ENCODE measurements at regions not wholly inside any gene's neighbourhood (a gene's known extent, or its start where the extent isn't known, plus 50 kb on each side); places are given as distances from the start of the nearest gene placed in this dataset.

DNA sequence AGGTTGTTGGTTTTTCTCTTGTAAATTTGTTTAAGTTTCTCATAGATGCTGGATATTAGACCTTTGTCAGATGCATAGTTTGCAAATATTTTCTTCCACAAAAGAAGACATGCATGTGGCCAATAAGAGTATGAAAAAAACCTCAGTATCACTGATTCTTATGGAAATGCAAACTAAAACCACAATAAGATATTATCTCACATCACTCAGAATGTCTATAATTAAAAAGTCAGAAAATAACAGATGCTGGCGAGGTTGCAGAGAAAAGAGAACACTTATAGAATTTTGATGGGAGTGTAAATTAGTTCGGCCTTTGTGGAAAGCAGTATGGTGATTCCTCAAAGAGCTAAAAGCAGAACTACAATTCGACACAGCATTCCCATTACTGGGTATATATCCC lies 1355.6 kb downstream of the FAM133A start:
- DNase-seq = no peak

GRCh38 chrX:95040104-95040503 lies 1366.1 kb downstream of the FAM133A start:
- no peak for DNase-seq

DNA sequence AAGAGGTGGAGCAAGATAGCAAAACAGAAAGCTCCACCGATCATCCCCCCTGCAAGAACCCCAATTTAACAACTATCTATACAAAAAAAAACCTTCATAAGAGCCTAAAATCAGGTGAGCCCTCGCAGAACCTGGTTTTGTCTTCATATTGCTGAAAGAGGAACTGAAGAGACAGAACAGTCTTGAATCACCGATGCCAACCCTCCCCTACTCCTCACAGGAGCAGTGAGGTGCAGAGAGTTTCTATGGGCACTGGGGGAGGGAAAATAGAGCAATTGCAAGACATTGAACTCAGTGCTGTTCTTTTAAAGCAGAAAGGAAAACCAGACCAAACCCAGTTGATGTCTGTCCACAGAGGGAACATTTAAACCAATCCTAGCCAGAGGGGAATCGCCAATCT lies 1370.3 kb downstream of the FAM133A start:
- no peak for DNase-seq

DNA sequence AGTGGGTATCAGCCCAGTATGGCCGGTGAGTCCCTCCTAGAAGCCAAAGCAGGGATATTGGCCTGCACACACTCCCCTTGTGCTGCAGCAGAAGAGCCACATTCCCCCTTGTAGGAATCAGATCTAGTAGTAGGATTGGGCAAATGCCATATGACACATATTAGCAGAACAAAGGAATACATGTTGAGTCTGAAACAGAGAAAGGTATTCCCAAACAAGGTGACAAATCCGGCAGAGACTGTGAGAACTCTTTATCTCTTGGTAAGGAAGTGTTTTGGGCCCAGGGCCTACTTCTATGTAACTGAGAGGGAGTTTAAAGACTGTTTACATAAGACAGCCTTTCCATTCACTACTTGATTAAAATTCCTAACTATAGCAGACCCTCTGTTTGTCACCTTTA lies 1382.0 kb downstream of the FAM133A start:
- no peak for DNase-seq

- peak; percentile 8 for DNase-seq
Observed at GRCh38 chrX:95056901-95057300, 1382.9 kb downstream of the FAM133A start.

DNA sequence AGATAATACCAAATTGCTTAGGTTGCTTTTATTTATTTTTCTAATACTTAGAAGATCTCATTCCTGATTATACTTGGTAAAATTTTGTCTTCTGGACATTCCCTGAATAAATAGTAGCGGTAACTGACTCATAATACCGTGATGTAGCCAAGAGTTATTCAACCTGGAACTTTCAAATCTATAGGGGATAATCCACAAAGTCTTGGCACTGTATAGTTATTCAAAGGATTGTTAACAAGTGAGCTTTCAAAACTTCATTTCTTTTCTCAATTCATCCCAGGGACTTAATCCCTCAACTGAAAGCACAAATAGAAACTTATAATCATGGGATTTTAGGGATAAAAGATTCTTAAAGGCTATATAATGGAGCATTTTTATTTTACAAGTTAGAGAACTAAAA lies 1383.3 kb downstream of the FAM133A start:
- DNase-seq = no peak

GRCh38 chrX:95058815-95059214 lies 1384.8 kb downstream of the FAM133A start:
- DNase-seq = no peak

GRCh38 chrX:95059909-95060308 lies 1385.9 kb downstream of the FAM133A start:
- no peak for DNase-seq

- DNase-seq = no peak
Observed at GRCh38 chrX:95063554-95063953, 1389.5 kb downstream of the FAM133A start.

- DNase-seq = no peak
Observed at GRCh38 chrX:95065151-95065550, 1391.1 kb downstream of the FAM133A start.

DNA sequence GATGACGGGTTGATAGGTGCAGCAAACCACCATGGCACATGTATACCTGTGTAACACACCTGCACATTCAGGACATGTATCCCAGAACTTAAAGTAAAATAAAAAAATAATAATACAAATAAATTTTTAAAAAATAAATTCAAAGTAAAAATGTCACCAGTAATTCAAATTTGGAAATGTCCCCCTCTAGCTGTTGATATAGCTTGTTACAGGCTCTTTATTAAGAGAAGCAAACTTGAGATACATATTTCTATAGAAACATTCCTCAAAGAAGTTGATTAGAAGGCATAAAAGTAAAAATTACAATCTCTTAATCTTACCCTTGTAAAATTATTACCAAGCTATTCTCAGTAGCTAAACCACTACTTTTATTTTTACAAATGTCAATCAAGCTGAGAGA lies 1397.0 kb downstream of the FAM133A start:
- DNase-seq = no peak

GRCh38 chrX:95071621-95072020 lies 1397.6 kb downstream of the FAM133A start:
- DNase-seq = no peak

GRCh38 chrX:95076449-95076848 lies 1402.4 kb downstream of the FAM133A start:
- peak; percentile 25 for DNase-seq

- DNase-seq = no peak
Observed at GRCh38 chrX:95101851-95102390, 1427.9 kb downstream of the FAM133A start.

GRCh38 chrX:95117556-95117955 lies 1443.5 kb downstream of the FAM133A start:
- no peak for DNase-seq

DNA sequence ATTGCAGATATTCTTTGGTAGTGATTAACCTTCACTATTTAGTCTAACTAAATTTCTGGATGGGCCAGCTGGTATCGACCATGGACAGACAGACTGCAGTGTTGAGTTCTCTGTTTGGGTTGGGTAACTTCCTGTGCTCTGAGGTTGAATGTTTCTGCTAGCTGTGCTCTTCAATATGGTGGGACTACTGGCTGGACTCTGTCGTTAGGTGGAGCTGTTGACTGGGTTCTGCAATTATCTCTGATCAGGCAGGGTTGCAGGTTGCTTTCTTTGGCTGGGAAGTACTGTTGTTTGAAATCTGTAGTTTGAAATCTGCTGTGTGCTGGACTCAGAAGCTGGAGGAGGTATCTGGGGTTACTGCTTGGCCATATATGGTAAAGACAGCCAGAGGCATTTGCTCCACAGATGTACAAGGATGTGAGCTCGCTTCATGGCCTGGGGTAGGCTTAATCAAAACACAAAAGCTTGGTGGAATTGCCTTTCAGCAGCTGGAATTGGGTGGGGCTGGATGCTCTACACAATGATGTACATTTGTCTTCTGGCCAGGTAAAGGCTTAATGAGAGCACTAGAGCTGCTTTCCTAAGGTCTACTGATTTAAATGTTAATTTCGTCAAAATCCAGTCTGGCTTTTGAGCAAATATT lies 1472.0 kb downstream of the FAM133A start:
- DNase-seq = no peak

GRCh38 chrX:95152810-95153209 lies 1478.8 kb downstream of the FAM133A start:
- no peak for DNase-seq

- no peak for DNase-seq
Observed at GRCh38 chrX:95156566-95156965, 1482.6 kb downstream of the FAM133A start.
